IMR-90 (cell line): ENCODE measurements at regions not wholly inside any gene's neighbourhood (a gene's known extent, or its start where the extent isn't known, plus 50 kb on each side); places are given as distances from the start of the nearest gene placed in this dataset.

Source experiments
- ATAC-seq: fragments of 200-7000 bp; cut with Tn5 transposase; 2 replicates; pipeline ENCODE4 v1.9.1; 2020; ENCODE audit warnings: low read depth, mild to moderate bottlenecking, moderate library complexity
- BruUV-seq: library from RNA; stranded (reverse); fragments of 400-500 nt; replicated peaks from 2 replicates; lab custom pipeline; 2021; lab: Mats Ljungman, UMichigan
- CTCF ChIA-PET: fragments of 300-600 bp; formaldehyde crosslinking; extraction: SDS; loops from one replicate; lab custom pipeline; 2021; ENCODE audit warnings: antibody characterized with exemption; lab: Yijun Ruan, JAX
- POLR2A ChIA-PET: fragments of 300-600 bp; sonication (Branson Sonifier 250); formaldehyde crosslinking; loops from one replicate; lab custom pipeline; 2022; ENCODE audit warnings: antibody characterized with exemption; ENCODE audit not compliant: unreplicated experiment; lab: Charles Lee
- DNase-seq: peaks from one replicate; pipeline ENCODE4 v3.0.0; 2013
- H2AFZ ChIP-seq: replicated peaks from 2 replicates; pipeline ENCODE3; 2013; ENCODE audit warnings: low read length, mild to moderate bottlenecking; ENCODE audit not compliant: poor library complexity
- H2AK5ac ChIP-seq: 2 replicates; pipeline ENCODE4 v1.6.1; 2013; ENCODE audit warnings: low read depth, low read length, inconsistent platforms
- H2AK9ac ChIP-seq: replicated peaks from 2 replicates; pipeline ENCODE3; 2013; ENCODE audit warnings: mild to moderate bottlenecking, low read depth, low read length, moderate library complexity; ENCODE audit not compliant: poor library complexity
- H2BK120ac ChIP-seq: 2 replicates; pipeline ENCODE4 v1.6.1; 2013; ENCODE audit warnings: low read depth, low read length, inconsistent platforms
- H2BK15ac ChIP-seq: 3 replicates; pipeline ENCODE4 v1.6.1; 2013; ENCODE audit warnings: low read depth, low read length, inconsistent platforms
- H2BK20ac ChIP-seq: 2 replicates; pipeline ENCODE4 v1.6.1; 2013; ENCODE audit warnings: low read depth, mild to moderate bottlenecking, inconsistent platforms, low read length, moderate library complexity
- H2BK5ac ChIP-seq: 2 replicates; pipeline ENCODE4 v1.6.1; 2013; ENCODE audit warnings: mild to moderate bottlenecking, low read depth, low read length, inconsistent platforms; ENCODE audit not compliant: poor library complexity, severe bottlenecking
- H3K14ac ChIP-seq: replicated peaks from 2 replicates; pipeline ENCODE4 v1.6.1; 2013; ENCODE audit warnings: low read depth, low read length, inconsistent platforms
- H3K18ac ChIP-seq: 2 replicates; pipeline ENCODE4 v1.6.1; 2013; ENCODE audit warnings: low read depth, low read length, control low read depth
- H3K23ac ChIP-seq: 2 replicates; pipeline ENCODE4 v1.6.1; 2013; ENCODE audit warnings: low read depth, low read length, inconsistent platforms
- H3K27ac ChIP-seq: 2 replicates; pipeline ENCODE4 v1.5.1; 2013; ENCODE audit warnings: mild to moderate bottlenecking, control low read depth, low read length; ENCODE audit not compliant: insufficient read depth
- H3K27me3 ChIP-seq: 2 replicates; pipeline ENCODE4 v1.6.1; 2013; ENCODE audit warnings: low read length; ENCODE audit not compliant: control insufficient read depth, insufficient read depth
- H3K36me3 ChIP-seq: 2 replicates; pipeline ENCODE4 v1.6.1; 2013; ENCODE audit warnings: low read length, mixed read lengths; ENCODE audit not compliant: control insufficient read depth, insufficient read depth
- H3K4ac ChIP-seq: 2 replicates; pipeline ENCODE4 v1.6.1; 2013; ENCODE audit warnings: low read depth, low read length, inconsistent platforms
- H3K4me1 ChIP-seq: 2 replicates; pipeline ENCODE4 v1.6.1; 2013; ENCODE audit warnings: low read length, mixed read lengths; ENCODE audit not compliant: control insufficient read depth, insufficient read depth
- H3K4me2 ChIP-seq: 2 replicates; pipeline ENCODE4 v1.6.1; 2013; ENCODE audit warnings: low read depth, mild to moderate bottlenecking, control low read depth, low read length, moderate library complexity
- H3K4me3 ChIP-seq: 2 replicates; pipeline ENCODE4 v1.5.1; 2013; ENCODE audit warnings: low read depth, mild to moderate bottlenecking, control low read depth, low read length, moderate library complexity; ENCODE audit not compliant: insufficient read depth
- H3K56ac ChIP-seq: 2 replicates; pipeline ENCODE4 v1.6.1; 2013; ENCODE audit warnings: low read length, inconsistent platforms; ENCODE audit not compliant: insufficient read depth; ENCODE audit errors: extremely low read depth
- H3K79me1 ChIP-seq, 2 experiments: 2 replicates each; pipeline ENCODE4 v1.6.1; 2013; ENCODE audit warnings: low read length in 2 of 2, inconsistent platforms in 1 of 2, low read depth in 1 of 2
- H3K9ac ChIP-seq: 2 replicates; pipeline ENCODE4 v1.6.1; 2013; ENCODE audit warnings: low read depth, low read length, control low read depth
- H3K9me1 ChIP-seq: 2 replicates; pipeline ENCODE4 v1.6.1; 2013; ENCODE audit warnings: low read length, inconsistent platforms; ENCODE audit not compliant: insufficient read depth
- H3K9me3 ChIP-seq: 2 replicates; pipeline ENCODE4 v1.6.1; 2013; ENCODE audit warnings: low read length; ENCODE audit not compliant: control insufficient read depth, insufficient read depth
- H4K20me1 ChIP-seq: 2 replicates; pipeline ENCODE4 v1.6.1; 2013; ENCODE audit warnings: low read length, inconsistent platforms; ENCODE audit not compliant: insufficient read depth
- H4K5ac ChIP-seq: 2 replicates; pipeline ENCODE4 v1.6.1; 2013; ENCODE audit warnings: mild to moderate bottlenecking, low read depth, low read length, control low read depth
- H4K8ac ChIP-seq, 2 experiments: 2 replicates each; pipeline ENCODE4 v1.6.1; 2013; ENCODE audit warnings: low read depth in 2 of 2, low read length in 2 of 2, control low read depth in 1 of 2, inconsistent platforms in 1 of 2
- H4K91ac ChIP-seq: 2 replicates; pipeline ENCODE4 v1.6.1; 2013; ENCODE audit warnings: low read depth, low read length, inconsistent platforms; ENCODE audit not compliant: insufficient read depth
- BHLHE40 ChIP-seq: fragments of 150-350 bp; IDR thresholded peaks from 2 replicates; pipeline ENCODE4 v1.6.1; 2016; ENCODE audit warnings: mild to moderate bottlenecking, low read depth, low read length
- FOS ChIP-seq: fragments of 150-350 bp; IDR thresholded peaks from 2 replicates; pipeline ENCODE4 v1.6.1; 2016; ENCODE audit warnings: low read depth, low read length
- MAFK ChIP-seq: IDR thresholded peaks from 2 replicates; pipeline ENCODE4 v1.6.1; 2012; ENCODE audit warnings: low read depth, low read length, improper control_type of control experiment
- WGBS, 2 experiments: methylation state at CpG; one replicate each; pipeline versions ENCODE4 v1.1.5 to v1.1.7; 2013; ENCODE audit warnings: missing lambda C conversion rate in 2 of 2; ENCODE audit not compliant: insufficient read length in 1 of 2; ENCODE audit errors: extremely low coverage in 2 of 2; 5-methylcytosine and 5-hydroxymethylcytosine counted together
- dilution Hi-C: fragments of 300-500 bp; cut with HindIII; formaldehyde crosslinking; loops from one replicate; pipeline ENCODE4 v1.14.3; 2018; ENCODE audit warnings: low sequenced_read_pairs; ENCODE audit not compliant: unreplicated experiment
- in situ Hi-C: fragments of 300-500 bp; cut with MboI; formaldehyde crosslinking; loops from 3 replicates; pipeline ENCODE4 v1.14.3; 2019; ENCODE audit warnings: low sequenced_read_pairs, inconsistent platforms, mixed read lengths
- intact Hi-C: fragments of 100-400 bp; cut with micrococcal nuclease; formaldehyde crosslinking; loops from 2 replicates; pipeline ENCODE4 v1.10.0; 2022

DNA sequence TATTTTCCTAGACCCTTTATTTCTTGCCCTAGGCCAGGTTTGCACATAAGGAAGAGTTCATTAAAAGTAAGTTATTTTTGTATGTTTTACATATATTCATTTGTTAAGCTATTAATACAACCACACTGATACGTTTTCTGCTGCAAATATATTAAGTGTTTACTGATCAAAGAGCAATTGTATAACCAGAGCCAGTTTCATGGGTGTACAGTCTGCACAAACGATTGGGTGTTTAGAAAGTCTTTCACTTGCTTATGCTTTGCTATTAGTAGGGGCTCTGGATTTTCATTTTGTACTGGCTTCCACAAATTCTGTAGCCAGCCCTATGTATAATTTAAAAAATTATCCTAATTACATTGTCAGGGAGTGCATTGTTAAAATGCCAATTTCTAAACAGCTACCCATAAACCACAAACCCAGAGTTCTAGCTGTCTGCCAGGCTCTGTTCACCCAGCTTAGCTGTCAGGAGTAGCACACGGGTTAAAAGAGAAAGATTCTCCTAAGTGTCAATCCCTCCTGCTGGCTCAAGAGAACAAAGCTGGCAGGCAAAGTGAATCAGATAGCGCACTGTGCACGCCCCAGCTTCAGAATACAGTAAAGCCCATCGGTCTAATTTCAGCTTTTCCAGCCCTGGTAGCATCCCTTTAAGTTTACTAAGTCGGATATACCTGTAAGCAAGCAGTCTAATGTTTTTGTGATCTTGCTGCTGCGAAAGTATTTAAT, 151.0 kb upstream of the LMO3 start:
- Histone ChIP-seq H3K18ac (no peak overlapping the region), H2BK15ac (no peak overlapping the region), H2AK5ac (no peak overlapping the region), H3K27me3 (no peaks in the 10 kb centered on the region), H3K4me3 (no peak overlapping the region), H2BK5ac (no peak overlapping the region), H3K9me3 (peaks cover 4% of the 10 kb centered on the region; the same call in 1 of the 2 replicates), H3K27ac (no peak overlapping the region), H3K4ac (no peak overlapping the region), H3K14ac (no peak overlapping the region), H4K5ac (no peak overlapping the region), H2BK120ac (no peak overlapping the region), H2AK9ac (no peak overlapping the region), H4K20me1 (no peaks in the 10 kb centered on the region), H3K36me3 (no peaks in the 10 kb centered on the region), H4K8ac (no peak overlapping the region), H2AFZ (no peak overlapping the region), H3K79me1 (no peaks in the 10 kb centered on the region), H3K4me1 (no peaks in the 10 kb centered on the region), H3K9me1 (no peaks in the 10 kb centered on the region), H4K91ac (no peak overlapping the region), H3K9ac (no peak overlapping the region), H3K23ac (no peak overlapping the region), H2BK20ac (no peak overlapping the region), H3K56ac (no peak overlapping the region), H3K4me2 (no peak overlapping the region)
- in situ Hi-C loops: no loop called here
- no TSS peak for BruUV-seq
- WGBS, 2 experiments: no CpG with 5 or more reads among the region's 8 CpGs
- DNase-seq (no peak), ATAC-seq (no peak)
- TF ChIP-seq FOS (no peak), MAFK (no peak), BHLHE40 (no peak)
- POLR2A ChIA-PET: no interaction called here
- CTCF ChIA-PET: no interaction called here
- intact Hi-C loops: no loop called here
- dilution Hi-C loops: no loop called here
